Choroid plexus epithelial cell (primary cell): ENCODE measurements at regions not wholly inside any gene's neighbourhood (a gene's known extent, or its start where the extent isn't known, plus 50 kb on each side); places are given as distances from the start of the nearest gene placed in this dataset.
A peak's percentile ranks its signal among the peaks of the same experiment; 100 is the strongest.

Experiments used
- DNase-seq: peaks from one replicate; pipeline ENCODE4 v3.0.0-alpha.2; 2010; ENCODE audit warnings: low read depth
- H3K4me3 ChIP-seq: 2 replicates; pipeline ENCODE4 v1.5.1; 2011; ENCODE audit warnings: low read depth, mild to moderate bottlenecking, control low read depth, low read length, moderate library complexity
- TF ChIP-seq, protein P1 (sequence below): conservative IDR thresholded peaks from 2 replicates; pipeline ENCODE4 v1.5.1; 2011; ENCODE audit warnings: low read depth, mild to moderate bottlenecking, control low read depth, inconsistent platforms, low read length, moderate library complexity

- H3K4me3 ChIP-seq = no peak overlapping the region
- TF ChIP-seq, protein P1, sequence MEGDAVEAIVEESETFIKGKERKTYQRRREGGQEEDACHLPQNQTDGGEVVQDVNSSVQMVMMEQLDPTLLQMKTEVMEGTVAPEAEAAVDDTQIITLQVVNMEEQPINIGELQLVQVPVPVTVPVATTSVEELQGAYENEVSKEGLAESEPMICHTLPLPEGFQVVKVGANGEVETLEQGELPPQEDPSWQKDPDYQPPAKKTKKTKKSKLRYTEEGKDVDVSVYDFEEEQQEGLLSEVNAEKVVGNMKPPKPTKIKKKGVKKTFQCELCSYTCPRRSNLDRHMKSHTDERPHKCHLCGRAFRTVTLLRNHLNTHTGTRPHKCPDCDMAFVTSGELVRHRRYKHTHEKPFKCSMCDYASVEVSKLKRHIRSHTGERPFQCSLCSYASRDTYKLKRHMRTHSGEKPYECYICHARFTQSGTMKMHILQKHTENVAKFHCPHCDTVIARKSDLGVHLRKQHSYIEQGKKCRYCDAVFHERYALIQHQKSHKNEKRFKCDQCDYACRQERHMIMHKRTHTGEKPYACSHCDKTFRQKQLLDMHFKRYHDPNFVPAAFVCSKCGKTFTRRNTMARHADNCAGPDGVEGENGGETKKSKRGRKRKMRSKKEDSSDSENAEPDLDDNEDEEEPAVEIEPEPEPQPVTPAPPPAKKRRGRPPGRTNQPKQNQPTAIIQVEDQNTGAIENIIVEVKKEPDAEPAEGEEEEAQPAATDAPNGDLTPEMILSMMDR = no peak
- DNase-seq = peak; percentile 77
These were observed 235.2 kb upstream of the IRF2BP2 start for GRCh38 chr1:234845097-234845660.

DNA sequence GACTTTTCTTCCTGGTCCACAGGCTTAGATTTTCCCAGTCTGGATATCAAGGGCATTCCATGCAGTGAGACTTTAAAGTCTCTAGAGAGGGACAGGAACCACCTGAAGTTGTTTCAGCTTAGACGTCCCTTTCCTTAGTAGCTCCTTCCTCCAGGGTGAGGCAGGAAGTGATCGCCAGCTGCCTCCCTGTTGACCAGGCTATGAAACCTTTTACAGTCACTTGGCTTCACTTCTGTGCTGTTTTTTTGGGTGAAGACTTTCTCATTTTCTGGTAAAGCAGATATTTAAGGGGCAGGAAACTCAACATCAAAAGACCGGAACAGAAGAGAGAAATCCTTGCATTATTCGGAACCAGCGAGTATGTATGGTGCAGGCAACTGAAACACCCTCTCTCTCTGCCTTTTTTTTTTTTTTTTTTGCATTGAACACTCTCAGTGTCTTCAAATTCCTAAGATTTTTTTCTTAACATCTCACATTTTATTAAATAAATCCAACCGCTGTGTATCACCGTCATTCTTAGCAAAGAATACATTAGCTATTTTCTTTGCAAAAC is 234.6 kb upstream of the IRF2BP2 start:
- H3K4me3 ChIP-seq = no peak overlapping the region
- TF ChIP-seq, protein P1 = no peak

GRCh38 chr1:234843946-234844345 is 234.0 kb upstream of the IRF2BP2 start:
- TF ChIP-seq, protein P1 = no peak
- H3K4me3 ChIP-seq = no peak overlapping the region
- DNase-seq = no peak

More for the DNA sequence above, 234.6 kb upstream of the IRF2BP2 start:
- peak; percentile 51 for DNase-seq

DNA sequence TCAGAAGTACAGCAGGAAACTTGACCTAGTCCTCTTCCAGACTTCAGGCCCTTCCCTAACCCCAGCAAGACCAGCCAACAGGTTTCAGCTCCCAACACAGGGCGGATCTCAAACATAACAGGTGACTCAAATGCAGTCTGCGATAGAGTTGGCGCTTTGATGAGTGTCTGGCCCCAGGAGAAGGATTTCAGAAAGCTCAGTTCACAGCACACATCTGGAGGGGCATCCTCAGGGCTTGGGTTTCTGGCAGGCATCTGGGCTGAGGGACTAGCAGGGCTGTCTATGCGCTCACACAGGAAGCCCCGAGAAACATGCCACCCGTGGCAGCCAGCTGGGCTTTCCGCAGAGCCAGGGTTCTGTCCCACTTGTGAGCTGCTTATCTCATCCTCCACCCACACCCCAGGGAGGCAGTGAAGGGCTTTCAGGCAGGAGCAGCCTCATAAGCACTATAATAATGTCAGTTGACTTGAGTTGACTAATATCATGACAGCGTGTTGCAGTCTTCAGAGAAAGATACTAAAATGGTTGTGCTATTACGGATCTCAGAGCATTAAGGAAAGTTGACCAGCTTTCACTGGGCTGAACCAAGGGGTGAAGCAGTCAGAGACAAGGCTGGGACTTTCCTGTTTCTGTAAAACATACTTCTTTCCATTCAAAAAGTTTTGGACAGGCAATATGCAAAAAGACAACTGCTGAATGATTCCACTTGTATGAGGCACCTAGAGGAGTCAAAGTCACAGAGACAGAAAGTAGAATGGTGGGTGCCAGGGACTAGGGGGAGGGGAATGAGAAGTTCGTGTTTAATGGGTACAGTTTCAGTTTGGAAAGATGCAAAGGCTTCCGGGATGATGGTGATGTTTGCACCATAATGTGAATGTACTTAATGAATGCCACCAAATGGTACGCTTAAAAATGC is 233.0 kb upstream of the IRF2BP2 start:
- H3K4me3 ChIP-seq = no peak overlapping the region
- peak; percentile 34 for DNase-seq
- TF ChIP-seq, protein P1 = no peak

DNA sequence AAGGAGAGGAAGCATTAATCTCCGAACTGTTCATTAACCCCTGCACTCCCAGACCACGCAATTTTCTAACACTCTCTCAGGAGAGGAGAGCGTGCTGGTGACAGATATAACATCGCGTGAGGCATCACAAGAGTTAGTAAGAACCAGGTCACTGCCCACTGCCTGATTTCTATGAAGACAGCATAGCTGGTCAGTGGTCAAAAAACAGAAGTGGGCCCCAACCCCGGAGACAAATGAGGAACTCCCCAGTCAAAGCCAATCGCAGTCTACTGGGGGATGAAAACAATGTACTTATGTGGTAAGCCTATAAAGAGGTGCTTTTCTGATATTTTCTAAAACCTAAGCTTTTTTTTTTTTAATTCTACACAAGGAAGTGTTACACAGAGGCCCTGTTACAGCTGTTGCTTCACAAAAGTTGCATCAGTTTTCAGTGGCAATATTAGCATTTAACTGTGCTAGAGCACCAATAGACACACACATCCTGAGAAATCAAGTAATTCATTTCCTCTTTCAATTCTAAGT is 231.8 kb upstream of the IRF2BP2 start:
- TF ChIP-seq, protein P1 = no peak
- no peak overlapping the region for H3K4me3 ChIP-seq
- peak; percentile 56 for DNase-seq

- H3K4me3 ChIP-seq = no peak overlapping the region
- TF ChIP-seq, protein P1 = no peak
- DNase-seq = no peak
These were observed 231.3 kb upstream of the IRF2BP2 start for GRCh38 chr1:234841281-234841680.
